CD14-positive monocyte (primary cell): ENCODE measurements at regions not wholly inside any gene's neighbourhood (a gene's known extent, or its start where the extent isn't known, plus 50 kb on each side); places are given as distances from the start of the nearest gene placed in this dataset.

Experiments
- DNase-seq, 3 donors: peaks; one replicate each; pipeline ENCODE4 v3.0.0-alpha.2; 2011 to 2022
- H2AFZ ChIP-seq: 2 replicates; pipeline ENCODE4 v1.6.0; 2012; ENCODE audit warnings: mild to moderate bottlenecking, low read depth, low read length, inconsistent platforms; ENCODE audit not compliant: insufficient read depth, poor library complexity, severe bottlenecking
- H3K27ac ChIP-seq, 2 donors: 1 replicate in 1 of 2; 2 replicates in 1 of 2; pipeline ENCODE4 v1.5.1; 2012 to 2013; ENCODE audit warnings: low read length in 2 of 2, control low read depth in 1 of 2, inconsistent platforms in 1 of 2, low read depth in 1 of 2, mild to moderate bottlenecking in 1 of 2
- H3K27me3 ChIP-seq, 2 donors: one replicate each; pipeline versions ENCODE4 v1.6.0 to v1.6.1; 2011 to 2013; ENCODE audit warnings: low read length in 2 of 2; ENCODE audit not compliant: control insufficient read depth in 2 of 2, insufficient read depth in 2 of 2
- H3K36me3 ChIP-seq, 2 donors: replicated peaks in 1 of 2; 1 replicate in 1 of 2; 2 replicates in 1 of 2; pipeline versions ENCODE4 v1.5.1 to v1.6.1; 2012 to 2013; ENCODE audit warnings: low read length in 2 of 2, control low read depth in 1 of 2, inconsistent platforms in 1 of 2, mild to moderate bottlenecking in 1 of 2; ENCODE audit not compliant: insufficient read depth in 2 of 2, control insufficient read depth in 1 of 2
- H3K4me1 ChIP-seq, 2 donors: 1 replicate in 1 of 2; 2 replicates in 1 of 2; pipeline versions ENCODE4 v1.5.1 to v1.6.1; 2012 to 2013; ENCODE audit warnings: low read length in 2 of 2, control low read depth in 1 of 2, inconsistent platforms in 1 of 2, mild to moderate bottlenecking in 1 of 2, moderate library complexity in 1 of 2; ENCODE audit not compliant: insufficient read depth in 2 of 2, control insufficient read depth in 1 of 2
- H3K4me2 ChIP-seq: replicated peaks from 2 replicates; pipeline ENCODE3; 2012; ENCODE audit warnings: low read length, moderate library complexity, mild to moderate bottlenecking; ENCODE audit not compliant: poor library complexity, severe bottlenecking; ENCODE audit errors: extremely low read depth
- H3K4me3 ChIP-seq, 3 experiments: fragments of 200-600 bp in 1 of 3; sonication (generic) in 1 of 3; replicated peaks in 1 of 3; 1 replicate in 2 of 3; 2 replicates in 1 of 3; pipeline ENCODE4 v1.5.1; 2011 to 2013; ENCODE audit warnings: low read length in 3 of 3, mild to moderate bottlenecking in 3 of 3, control low read depth in 2 of 3, low read depth in 2 of 3, inconsistent platforms in 1 of 3, moderate library complexity in 1 of 3
- H3K79me2 ChIP-seq: 2 replicates; pipeline ENCODE4 v1.6.0; 2012; ENCODE audit warnings: mild to moderate bottlenecking, control low read depth, inconsistent platforms, low read length, moderate library complexity; ENCODE audit not compliant: insufficient read depth
- H3K9ac ChIP-seq: 2 replicates; pipeline ENCODE4 v1.6.0; 2017; ENCODE audit warnings: low read length, mild to moderate bottlenecking; ENCODE audit not compliant: insufficient read depth, poor library complexity, severe bottlenecking
- H3K9me3 ChIP-seq, 2 donors: replicated peaks in 1 of 2; 1 replicate in 1 of 2; 2 replicates in 1 of 2; pipeline versions ENCODE4 v1.5.1 to v1.6.1; 2012 to 2013; ENCODE audit warnings: low read length in 2 of 2, control low read depth in 1 of 2; ENCODE audit not compliant: control insufficient read depth in 1 of 2, insufficient read depth in 1 of 2
- H4K20me1 ChIP-seq: 2 replicates; pipeline ENCODE4 v1.6.0; 2012; ENCODE audit warnings: mild to moderate bottlenecking, low read length, control low read depth, moderate library complexity; ENCODE audit not compliant: insufficient read depth
- H3K27ac Mint-ChIP-seq, 7 donors: one replicate each; pipeline ENCODE4 v1.8.0; 2020; ENCODE audit warnings: mild to moderate bottlenecking in 7 of 7, mixed read lengths in 7 of 7, moderate library complexity in 6 of 7, inconsistent platforms in 2 of 7
- H3K27me3 Mint-ChIP-seq, 3 donors: one replicate each; pipeline ENCODE4 v1.8.0; 2021 to 2022; ENCODE audit warnings: low read depth in 3 of 3, mild to moderate bottlenecking in 3 of 3, mixed read lengths in 3 of 3, moderate library complexity in 3 of 3, inconsistent platforms in 1 of 3
- H3K36me3 Mint-ChIP-seq, 2 donors: one replicate each; pipeline ENCODE4 v1.8.0; 2020; ENCODE audit warnings: mixed read lengths in 2 of 2, inconsistent platforms in 1 of 2, mild to moderate bottlenecking in 1 of 2
- H3K4me1 Mint-ChIP-seq: one replicate; pipeline ENCODE4 v1.8.0; 2020; ENCODE audit warnings: mild to moderate bottlenecking, mixed read lengths
- H3K4me3 Mint-ChIP-seq, 2 donors: one replicate each; pipeline ENCODE4 v1.8.0; 2020; ENCODE audit warnings: mild to moderate bottlenecking in 2 of 2, mixed read lengths in 2 of 2, moderate library complexity in 1 of 2
- H3K9me3 Mint-ChIP-seq, 7 donors: one replicate each; pipeline ENCODE4 v1.8.0; 2020 to 2022; ENCODE audit warnings: mixed read lengths in 7 of 7, mild to moderate bottlenecking in 6 of 7, moderate library complexity in 6 of 7, inconsistent platforms in 2 of 7
- CTCF ChIP-seq: fragments of 200-600 bp; IDR thresholded peaks from one replicate; pipeline ENCODE4 v1.8.0; 2022; ENCODE audit warnings: antibody characterized with exemption, mild to moderate bottlenecking
- WGBS: methylation state at CpG from one replicate; pipeline ENCODE4 v1.1.5; 2013; ENCODE audit warnings: missing lambda C conversion rate; ENCODE audit not compliant: insufficient coverage; 5-methylcytosine and 5-hydroxymethylcytosine counted together
- intact Hi-C, 2 donors: fragments of 100-400 bp; cut with micrococcal nuclease; formaldehyde crosslinking; loops; one replicate each; pipeline versions ENCODE4 v1.15.0 to v1.15.1; 2023

GRCh38 chr14:27605282-27605681 is 1007.4 kb upstream of the NOVA1 start:
- H3K36me3 Mint-ChIP-seq: no peaks in the 10 kb centered on the region
- 60% methylated on average over 1 of the region's 3 CpGs for WGBS

GRCh38 chr14:27608377-27608776 is 1010.5 kb upstream of the NOVA1 start:
- Histone ChIP-seq H2AFZ (no peak overlapping the region), H3K36me3 (no peaks in the 10 kb centered on the region), H3K27me3 (no peaks in the 10 kb centered on the region), H3K27ac (no peak overlapping the region), H3K79me2 (no peaks in the 10 kb centered on the region), H3K4me1 (no peaks in the 10 kb centered on the region), H4K20me1 (no peaks in the 10 kb centered on the region), H3K4me2 (no peak overlapping the region), H3K9me3 (no peaks in the 10 kb centered on the region), H3K4me3 (no peak overlapping the region), H3K9ac (no peak overlapping the region)
- intact Hi-C loops: no loop called here
- Mint-ChIP-seq H3K36me3 (no peaks in the 10 kb centered on the region), H3K9me3 (peaks cover 0 to 11% (median 0%) of the 10 kb centered on the region in 7 donors), H3K4me3 (no peak overlapping the region), H3K27me3 (no peaks in the 10 kb centered on the region), H3K27ac (no peak overlapping the region), H3K4me1 (no peaks in the 10 kb centered on the region)
- DNase-seq: no peak
- no peak for TF ChIP-seq CTCF
- WGBS: 100% methylated on average over 1 of the region's 3 CpGs

More at GRCh38 chr14:27605282-27605681, 1007.4 kb upstream of the NOVA1 start:
- Mint-ChIP-seq H3K9me3 (peaks cover 0 to 10% (median 0%) of the 10 kb centered on the region in 7 donors), H3K27me3 (no peaks in the 10 kb centered on the region), H3K4me1 (no peaks in the 10 kb centered on the region), H3K4me3 (no peak overlapping the region), H3K27ac (no peak overlapping the region)
- H3K27ac ChIP-seq: no peak overlapping the region
- H2AFZ ChIP-seq: no peak overlapping the region
- H3K9ac ChIP-seq: no peak overlapping the region
- H3K27me3 ChIP-seq: no peaks in the 10 kb centered on the region
- DNase-seq: no peak
- H4K20me1 ChIP-seq: no peaks in the 10 kb centered on the region
- H3K4me1 ChIP-seq: no peaks in the 10 kb centered on the region
- intact Hi-C loops: no loop called here
- no peaks in the 10 kb centered on the region for H3K79me2 ChIP-seq
- H3K9me3 ChIP-seq: no peaks in the 10 kb centered on the region
- no peak for TF ChIP-seq CTCF
- no peaks in the 10 kb centered on the region for H3K36me3 ChIP-seq
- no peak overlapping the region for H3K4me2 ChIP-seq
- H3K4me3 ChIP-seq: no peak overlapping the region
